Osteocyte (in vitro differentiated cells): ENCODE measurements at regions not wholly inside any gene's neighbourhood (a gene's known extent, or its start where the extent isn't known, plus 50 kb on each side); places are given as distances from the start of the nearest gene placed in this dataset.
A peak's percentile ranks its signal among the peaks of the same experiment; 100 is the strongest.
"Not testable (repeated sequence)": the region's sequence is repeated elsewhere in the genome, so short reads cannot be mapped to it uniquely, and the experiment has no call there.

Experiments
- DNase-seq: peaks from one replicate; pipeline ENCODE4 v3.0.0; 2021; ENCODE audit warnings: mixed read lengths; ENCODE audit not compliant: unreplicated experiment; ENCODE audit errors: extremely low spot score
- H3K27ac Mint-ChIP-seq: one replicate; pipeline ENCODE4 v1.8.0; 2021; ENCODE audit warnings: mild to moderate bottlenecking, mixed read lengths; ENCODE audit not compliant: unreplicated experiment
- H3K27me3 Mint-ChIP-seq: one replicate; pipeline ENCODE4 v1.8.0; 2021; ENCODE audit warnings: mixed read lengths; ENCODE audit not compliant: unreplicated experiment
- H3K36me3 Mint-ChIP-seq: one replicate; pipeline ENCODE4 v1.8.0; 2021; ENCODE audit warnings: mixed read lengths; ENCODE audit not compliant: unreplicated experiment
- H3K4me1 Mint-ChIP-seq: one replicate; pipeline ENCODE4 v1.8.0; 2021; ENCODE audit warnings: mixed read lengths; ENCODE audit not compliant: unreplicated experiment
- H3K4me3 Mint-ChIP-seq: one replicate; pipeline ENCODE4 v1.8.0; 2021; ENCODE audit warnings: mild to moderate bottlenecking, moderate library complexity, mixed read lengths; ENCODE audit not compliant: unreplicated experiment
- H3K9me3 Mint-ChIP-seq: one replicate; pipeline ENCODE4 v1.8.0; 2021; ENCODE audit warnings: mixed read lengths; ENCODE audit not compliant: unreplicated experiment
- TF ChIP-seq, protein P1 (sequence below): fragments of 200-600 bp; sonication (generic); IDR thresholded peaks from 2 replicates; pipeline ENCODE4 v1.5.0; 2021; ENCODE audit warnings: antibody characterized with exemption, mild to moderate bottlenecking, moderate library complexity

GRCh38 chr7:130789436-130789835 lies 55.4 kb upstream of the KLF14 start:
- Mint-ChIP-seq H3K36me3 (no peaks in the 10 kb centered on the region), H3K27ac (no peak overlapping the region), H3K9me3 (no peaks in the 10 kb centered on the region), H3K4me1 (peaks cover 5% of the 10 kb centered on the region), H3K4me3 (no peak overlapping the region), H3K27me3 (peaks cover 19% of the 10 kb centered on the region)
- no peak for DNase-seq
- TF ChIP-seq, protein P1, sequence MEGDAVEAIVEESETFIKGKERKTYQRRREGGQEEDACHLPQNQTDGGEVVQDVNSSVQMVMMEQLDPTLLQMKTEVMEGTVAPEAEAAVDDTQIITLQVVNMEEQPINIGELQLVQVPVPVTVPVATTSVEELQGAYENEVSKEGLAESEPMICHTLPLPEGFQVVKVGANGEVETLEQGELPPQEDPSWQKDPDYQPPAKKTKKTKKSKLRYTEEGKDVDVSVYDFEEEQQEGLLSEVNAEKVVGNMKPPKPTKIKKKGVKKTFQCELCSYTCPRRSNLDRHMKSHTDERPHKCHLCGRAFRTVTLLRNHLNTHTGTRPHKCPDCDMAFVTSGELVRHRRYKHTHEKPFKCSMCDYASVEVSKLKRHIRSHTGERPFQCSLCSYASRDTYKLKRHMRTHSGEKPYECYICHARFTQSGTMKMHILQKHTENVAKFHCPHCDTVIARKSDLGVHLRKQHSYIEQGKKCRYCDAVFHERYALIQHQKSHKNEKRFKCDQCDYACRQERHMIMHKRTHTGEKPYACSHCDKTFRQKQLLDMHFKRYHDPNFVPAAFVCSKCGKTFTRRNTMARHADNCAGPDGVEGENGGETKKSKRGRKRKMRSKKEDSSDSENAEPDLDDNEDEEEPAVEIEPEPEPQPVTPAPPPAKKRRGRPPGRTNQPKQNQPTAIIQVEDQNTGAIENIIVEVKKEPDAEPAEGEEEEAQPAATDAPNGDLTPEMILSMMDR, result no peak

DNA sequence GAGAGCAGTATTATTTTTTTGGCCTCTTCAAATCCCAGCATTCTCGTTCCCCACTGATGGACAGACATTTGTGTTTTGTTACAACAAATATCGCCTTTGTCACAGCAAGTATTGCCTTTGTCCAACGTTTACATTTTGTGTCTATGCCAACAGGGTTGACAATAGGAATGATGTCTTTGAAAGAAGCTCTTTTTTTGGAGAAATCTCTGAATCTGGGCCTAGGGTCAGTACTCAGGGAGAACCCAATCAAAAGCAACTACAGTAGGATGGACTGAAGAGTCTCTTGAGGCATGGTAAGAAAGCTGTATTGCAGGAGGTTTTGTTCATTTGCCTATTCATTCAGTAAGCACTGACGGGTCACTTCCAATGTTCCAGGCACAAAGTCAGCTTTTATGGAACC lies 57.7 kb upstream of the KLF14 start:
- Mint-ChIP-seq H3K27me3 (peaks cover 3% of the 10 kb centered on the region), H3K36me3 (no peaks in the 10 kb centered on the region), H3K4me1 (peaks cover 12% of the 10 kb centered on the region), H3K27ac (no peak overlapping the region), H3K4me3 (no peak overlapping the region), H3K9me3 (no peaks in the 10 kb centered on the region)
- TF ChIP-seq, protein P1, result no peak
- DNase-seq, result no peak

- Mint-ChIP-seq H3K9me3 (peaks cover 6% of the 10 kb centered on the region), H3K4me1 (peaks cover 12% of the 10 kb centered on the region)
Measured at GRCh38 chr7:130793855-130794618, 60.0 kb upstream of the KLF14 start.

DNA sequence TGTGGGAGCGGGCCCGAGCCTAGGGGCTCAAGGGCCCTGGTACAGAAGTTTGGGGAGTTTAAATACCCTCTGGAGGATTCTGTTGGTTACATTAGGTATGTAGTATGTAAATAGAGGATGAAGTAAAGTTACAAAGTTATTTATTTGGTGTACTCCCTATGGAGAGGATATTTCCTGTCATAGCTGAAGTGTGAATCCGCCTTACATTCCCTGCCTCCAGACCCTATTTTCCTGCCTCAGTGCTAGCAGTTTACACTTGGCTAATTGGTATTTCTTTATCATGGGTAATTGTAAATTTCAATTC lies 60.6 kb upstream of the KLF14 start:
- H3K4me1 Mint-ChIP-seq, result peaks cover 12% of the 10 kb centered on the region
- TF ChIP-seq, protein P1, result no peak
- peak overlapping the region; percentile 53 for H3K4me3 Mint-ChIP-seq
- H3K9me3 Mint-ChIP-seq, result peaks cover 6% of the 10 kb centered on the region
- peaks cover 29% of the 10 kb centered on the region for H3K27me3 Mint-ChIP-seq
- peak overlapping the region; percentile 85 for H3K27ac Mint-ChIP-seq
- H3K36me3 Mint-ChIP-seq, result no peaks in the 10 kb centered on the region
- DNase-seq, result no peak

More at GRCh38 chr7:130793855-130794618, 60.0 kb upstream of the KLF14 start:
- Mint-ChIP-seq H3K27ac (peak overlapping the region; percentile 85), H3K36me3 (no peaks in the 10 kb centered on the region), H3K27me3 (peaks cover 23% of the 10 kb centered on the region), H3K4me3 (peak overlapping the region; percentile 53)
- DNase-seq, result no peak
- TF ChIP-seq, protein P1, result peak; percentile 4

GRCh38 chr7:130796425-130796824 lies 62.4 kb upstream of the KLF14 start:
- H3K36me3 Mint-ChIP-seq, result not testable (repeated sequence)
- H3K4me1 Mint-ChIP-seq, result peaks cover 12% of the 10 kb centered on the region

More at GRCh38 chr7:130796425-130796824, 62.4 kb upstream of the KLF14 start:
- not testable (repeated sequence) for DNase-seq, H3K4me3 Mint-ChIP-seq, H3K27ac Mint-ChIP-seq, H3K9me3 Mint-ChIP-seq
- peaks cover 42% of the 10 kb centered on the region for H3K27me3 Mint-ChIP-seq
